Keratinocyte (primary cell): ENCODE measurements at regions not wholly inside any gene's neighbourhood (a gene's known extent, or its start where the extent isn't known, plus 50 kb on each side); places are given as distances from the start of the nearest gene placed in this dataset.

Source experiments
- DNase-seq: peaks from one replicate; pipeline ENCODE4 v3.0.0-alpha.2; 2011; ENCODE audit warnings: low read depth, missing footprints, low spot score
- FAIRE-seq: peaks from 2 replicates; lab custom pipeline; 2011; peaks lifted over from hg19 to GRCh38; lab: Jason Lieb, UNC
- H2AFZ ChIP-seq: 2 replicates; pipeline ENCODE4 v1.6.0; 2012; ENCODE audit warnings: low read length, control low read depth, inconsistent platforms; ENCODE audit not compliant: control insufficient read depth
- H3K27ac ChIP-seq: 2 replicates; pipeline ENCODE4 v1.5.1; 2011; ENCODE audit warnings: low read length; ENCODE audit not compliant: control insufficient read depth, insufficient read depth
- H3K27me3 ChIP-seq: 3 replicates; pipeline ENCODE4 v1.6.0; 2011; ENCODE audit warnings: low read length; ENCODE audit not compliant: control insufficient read depth, insufficient read depth; ENCODE audit errors: extremely low read depth
- H3K36me3 ChIP-seq, 2 experiments: 2 replicates in 1 of 2; 3 replicates in 1 of 2; pipeline ENCODE4 v1.5.1; 2011; ENCODE audit warnings: low read length in 2 of 2, mild to moderate bottlenecking in 1 of 2; ENCODE audit not compliant: control insufficient read depth in 2 of 2, insufficient read depth in 2 of 2; ENCODE audit errors: extremely low read depth in 1 of 2
- H3K4me1 ChIP-seq: 3 replicates; pipeline ENCODE4 v1.5.1; 2011; ENCODE audit warnings: low read length; ENCODE audit not compliant: control insufficient read depth, insufficient read depth; ENCODE audit errors: extremely low read depth
- H3K4me2 ChIP-seq: 3 replicates; pipeline ENCODE4 v1.6.0; 2011; ENCODE audit warnings: low read depth, low read length; ENCODE audit not compliant: control insufficient read depth, insufficient read depth; ENCODE audit errors: extremely low read depth
- H3K4me3 ChIP-seq, 3 experiments: fragments of 200-600 bp in 1 of 3; sonication (generic) in 1 of 3; 2 replicates in 2 of 3; 3 replicates in 1 of 3; pipeline ENCODE4 v1.5.1; 2011 to 2016; ENCODE audit warnings: low read length in 3 of 3, mild to moderate bottlenecking in 3 of 3, control low read depth in 2 of 3, inconsistent platforms in 1 of 3, low read depth in 1 of 3, mixed read lengths in 1 of 3, mixed run types in 1 of 3, moderate library complexity in 1 of 3; ENCODE audit not compliant: control insufficient read depth in 2 of 3, insufficient read depth in 2 of 3; ENCODE audit errors: extremely low read depth in 1 of 3
- H3K79me2 ChIP-seq: 2 replicates; pipeline ENCODE4 v1.6.0; 2012; ENCODE audit warnings: low read length; ENCODE audit not compliant: control insufficient read depth, insufficient read depth
- H3K9ac ChIP-seq: 3 replicates; pipeline ENCODE4 v1.6.0; 2011; ENCODE audit warnings: low read length; ENCODE audit not compliant: control insufficient read depth, insufficient read depth; ENCODE audit errors: extremely low read depth
- H3K9me1 ChIP-seq: 3 replicates; pipeline ENCODE4 v1.6.0; 2011; ENCODE audit warnings: low read length; ENCODE audit not compliant: control insufficient read depth, insufficient read depth; ENCODE audit errors: extremely low read depth
- H3K9me3 ChIP-seq: 2 replicates; pipeline ENCODE4 v1.5.1; 2012; ENCODE audit warnings: low read depth, low read length; ENCODE audit not compliant: control insufficient read depth
- H4K20me1 ChIP-seq: 3 replicates; pipeline ENCODE4 v1.6.0; 2011; ENCODE audit warnings: low read length; ENCODE audit not compliant: control insufficient read depth, insufficient read depth; ENCODE audit errors: extremely low read depth
- EZH2 ChIP-seq: IDR thresholded peaks from one replicate; pipeline ENCODE4 v1.6.1; 2012; ENCODE audit warnings: inconsistent platforms, mild to moderate bottlenecking, low read length, moderate library complexity
- dilution Hi-C: fragments of 300-500 bp; cut with MboI; formaldehyde crosslinking; loops from one replicate; pipeline ENCODE4 v1.7.0; 2020; ENCODE audit warnings: low sequenced_read_pairs; ENCODE audit not compliant: extremely low pct_ligation_motif_present
- TF ChIP-seq, protein P1 (sequence below), 3 experiments: IDR thresholded peaks in 1 of 3; conservative IDR thresholded peaks in 1 of 3; optimal IDR thresholded peaks in 1 of 3; 2 replicates in 2 of 3; 3 replicates in 1 of 3; pipeline versions ENCODE3 to v1.5.1; 2011; ENCODE audit warnings: low read length in 3 of 3, mild to moderate bottlenecking in 3 of 3, moderate library complexity in 2 of 3, control low read depth in 1 of 3, inconsistent platforms in 1 of 3; ENCODE audit not compliant: insufficient read depth in 2 of 3; ENCODE audit errors: extremely low read depth in 1 of 3

DNA sequence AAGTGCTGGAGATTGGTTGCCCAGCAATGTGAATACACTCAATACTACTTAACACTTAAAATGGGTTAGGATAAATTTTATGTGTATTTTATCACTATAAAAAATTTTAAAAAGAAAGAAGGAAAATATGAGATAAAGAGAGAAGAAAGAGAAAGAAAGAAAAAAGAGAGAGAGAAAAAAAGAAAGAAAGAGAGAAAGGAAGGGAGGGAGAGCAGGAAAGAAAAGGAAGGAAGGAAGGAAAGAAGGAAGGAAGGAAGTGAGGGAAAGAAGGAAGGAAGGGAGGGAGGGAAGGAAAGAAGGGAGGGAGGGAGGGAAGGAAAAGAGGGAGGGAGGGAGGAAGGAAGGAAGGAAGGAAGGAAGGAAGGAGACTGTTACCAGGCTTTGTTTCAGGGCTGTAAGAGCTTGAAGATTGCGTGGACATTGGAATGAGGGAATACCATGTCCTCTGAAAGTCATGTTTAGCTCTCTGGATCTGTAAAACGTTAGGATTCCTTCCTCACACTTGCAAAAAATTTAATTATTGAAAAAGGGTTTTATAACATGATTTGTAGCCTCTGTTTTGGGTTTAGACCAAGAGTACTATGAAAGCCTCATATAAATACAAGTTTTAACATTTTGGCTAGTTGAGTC is 152.3 kb upstream of the DAP start:
- H3K9me1 ChIP-seq, result no peaks in the 10 kb centered on the region
- TF ChIP-seq EZH2, result no peak
- TF ChIP-seq, protein P1, sequence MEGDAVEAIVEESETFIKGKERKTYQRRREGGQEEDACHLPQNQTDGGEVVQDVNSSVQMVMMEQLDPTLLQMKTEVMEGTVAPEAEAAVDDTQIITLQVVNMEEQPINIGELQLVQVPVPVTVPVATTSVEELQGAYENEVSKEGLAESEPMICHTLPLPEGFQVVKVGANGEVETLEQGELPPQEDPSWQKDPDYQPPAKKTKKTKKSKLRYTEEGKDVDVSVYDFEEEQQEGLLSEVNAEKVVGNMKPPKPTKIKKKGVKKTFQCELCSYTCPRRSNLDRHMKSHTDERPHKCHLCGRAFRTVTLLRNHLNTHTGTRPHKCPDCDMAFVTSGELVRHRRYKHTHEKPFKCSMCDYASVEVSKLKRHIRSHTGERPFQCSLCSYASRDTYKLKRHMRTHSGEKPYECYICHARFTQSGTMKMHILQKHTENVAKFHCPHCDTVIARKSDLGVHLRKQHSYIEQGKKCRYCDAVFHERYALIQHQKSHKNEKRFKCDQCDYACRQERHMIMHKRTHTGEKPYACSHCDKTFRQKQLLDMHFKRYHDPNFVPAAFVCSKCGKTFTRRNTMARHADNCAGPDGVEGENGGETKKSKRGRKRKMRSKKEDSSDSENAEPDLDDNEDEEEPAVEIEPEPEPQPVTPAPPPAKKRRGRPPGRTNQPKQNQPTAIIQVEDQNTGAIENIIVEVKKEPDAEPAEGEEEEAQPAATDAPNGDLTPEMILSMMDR (optimal IDR thresholded peaks at IDR 0.05 in 1 of 3, IDR thresholded peaks at IDR 0.05 in 1 of 3, conservative IDR thresholded peaks at IDR 0.05 in 1 of 3; ENCODE audit: extremely low read depth in 1 of 3, insufficient read depth in 2 of 3, low read length in 3 of 3), result no peak
- H3K36me3 ChIP-seq, result no peaks in the 10 kb centered on the region
- FAIRE-seq (no peak), DNase-seq (no peak)
- H3K27ac ChIP-seq, result no peak overlapping the region
- dilution Hi-C loops, result no loop called here
- no peaks in the 10 kb centered on the region for H3K79me2 ChIP-seq
- H3K4me1 ChIP-seq, result no peaks in the 10 kb centered on the region
- no peaks in the 10 kb centered on the region for H3K9me3 ChIP-seq
- H3K4me3 ChIP-seq, result no peak overlapping the region
- no peaks in the 10 kb centered on the region for H4K20me1 ChIP-seq
- no peak overlapping the region for H3K9ac ChIP-seq
- no peaks in the 10 kb centered on the region for H3K27me3 ChIP-seq
- no peak overlapping the region for H3K4me2 ChIP-seq
- H2AFZ ChIP-seq, result no peak overlapping the region

DNA sequence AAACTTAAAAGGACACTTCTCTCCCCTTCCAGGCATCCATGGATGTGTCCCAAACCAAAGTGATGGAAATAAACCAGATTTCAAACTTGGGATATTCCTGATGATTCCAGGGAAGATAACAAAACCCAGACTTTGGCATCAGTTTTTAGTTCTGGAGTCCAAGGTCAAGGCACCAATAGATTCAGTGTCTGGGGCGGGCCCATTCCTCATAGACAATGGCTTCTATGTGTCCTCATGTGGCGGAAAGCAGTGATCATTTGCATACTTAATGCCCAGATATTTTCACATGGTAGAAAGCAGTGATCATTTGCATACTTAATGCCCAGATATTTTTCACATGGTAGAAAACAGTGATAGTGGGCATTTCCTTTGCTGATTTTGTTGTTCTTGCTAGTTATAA is 151.4 kb upstream of the DAP start:
- dilution Hi-C loops, result no loop called here
- FAIRE-seq, result no peak

More for the DNA sequence above, 151.4 kb upstream of the DAP start:
- Histone ChIP-seq H3K79me2 (no peaks in the 10 kb centered on the region), H3K27ac (no peak overlapping the region), H3K4me2 (no peak overlapping the region), H3K9me3 (no peaks in the 10 kb centered on the region), H3K9ac (no peak overlapping the region), H2AFZ (no peak overlapping the region), H3K4me1 (no peaks in the 10 kb centered on the region), H3K27me3 (no peaks in the 10 kb centered on the region), H4K20me1 (no peaks in the 10 kb centered on the region), H3K36me3 (no peaks in the 10 kb centered on the region), H3K9me1 (no peaks in the 10 kb centered on the region), H3K4me3 (no peak overlapping the region)
- DNase-seq, result no peak
- TF ChIP-seq EZH2, result no peak
- TF ChIP-seq, protein P1 (optimal IDR thresholded peaks at IDR 0.05 in 1 of 3, IDR thresholded peaks at IDR 0.05 in 1 of 3, conservative IDR thresholded peaks at IDR 0.05 in 1 of 3; ENCODE audit: extremely low read depth in 1 of 3, insufficient read depth in 2 of 3, low read length in 3 of 3), result no peak
